ENCODE measurements at regions not wholly inside any gene's neighbourhood (a gene's known extent, or its start where the extent isn't known, plus 50 kb on each side); places are given as distances from the start of the nearest gene placed in this dataset.

GRCh38 chr18:65544701-65545100, 206.1 kb upstream of the CDH7 start:
- DNase-seq = no peak

GRCh38 chr18:65527879-65528633, 222.8 kb upstream of the CDH7 start:
- DNase-seq = no peak

GRCh38 chr18:65526099-65526498, 224.7 kb upstream of the CDH7 start:
- DNase-seq = no peak

GRCh38 chr18:65523461-65523860, 227.4 kb upstream of the CDH7 start:
- no peak for DNase-seq

- no peak for DNase-seq
Measured at GRCh38 chr18:65522907-65523306, 227.9 kb upstream of the CDH7 start.

GRCh38 chr18:65516209-65516608, 234.6 kb upstream of the CDH7 start:
- DNase-seq = no peak

- DNase-seq = peak; percentile 83
Measured at GRCh38 chr18:65498605-65499004, 252.2 kb upstream of the CDH7 start.

- no peak for DNase-seq
Measured at GRCh38 chr18:65487569-65487968, 263.2 kb upstream of the CDH7 start.

GRCh38 chr18:65477455-65477854, 273.4 kb upstream of the CDH7 start:
- DNase-seq = no peak

GRCh38 chr18:65468881-65469280, 281.9 kb upstream of the CDH7 start:
- no peak for DNase-seq

GRCh38 chr18:65464361-65464760, 286.5 kb upstream of the CDH7 start:
- DNase-seq = no peak

- DNase-seq = no peak
Measured at GRCh38 chr18:65459741-65460140, 291.1 kb upstream of the CDH7 start.

- DNase-seq = no peak
Measured at GRCh38 chr18:65458871-65459270, 291.9 kb upstream of the CDH7 start.

- DNase-seq = no peak
Measured at GRCh38 chr18:65439188-65439587, 311.6 kb upstream of the CDH7 start.

GRCh38 chr18:65436430-65436829, 314.4 kb upstream of the CDH7 start:
- DNase-seq = peak; percentile 16

GRCh38 chr18:65435534-65435933, 315.3 kb upstream of the CDH7 start:
- DNase-seq = no peak

GRCh38 chr18:65429601-65430000, 321.2 kb upstream of the CDH7 start:
- no peak for DNase-seq

- DNase-seq = no peak
Measured at GRCh38 chr18:65425366-65425765, 325.4 kb upstream of the CDH7 start.

GRCh38 chr18:65423776-65424175, 327.0 kb upstream of the CDH7 start:
- no peak for DNase-seq

GRCh38 chr18:65422544-65423136, 328.2 kb upstream of the CDH7 start:
- no peak for DNase-seq

- DNase-seq = no peak
Measured at GRCh38 chr18:65415098-65415497, 335.7 kb upstream of the CDH7 start.

GRCh38 chr18:65414501-65414900, 336.3 kb upstream of the CDH7 start:
- DNase-seq = no peak

- DNase-seq = no peak
Measured at GRCh38 chr18:65411061-65411460, 339.8 kb upstream of the CDH7 start.

GRCh38 chr18:65409261-65409660, 341.6 kb upstream of the CDH7 start:
- DNase-seq = no peak

GRCh38 chr18:65403534-65403933, 347.3 kb upstream of the CDH7 start:
- no peak for DNase-seq
